GM12878 (cell line): ENCODE measurements at regions not wholly inside any gene's neighbourhood (a gene's known extent, or its start where the extent isn't known, plus 50 kb on each side); places are given as distances from the start of the nearest gene placed in this dataset.

Experiments
- EZH2 ChIP-seq: IDR thresholded peaks from 2 replicates; pipeline ENCODE4 v1.6.1; 2012; ENCODE audit warnings: low read depth, mild to moderate bottlenecking, control low read depth, inconsistent platforms, low read length, borderline replicate concordance; ENCODE audit not compliant: control insufficient read depth
- POLR2AphosphoS2 ChIP-seq: IDR thresholded peaks from 2 replicates; pipeline ENCODE4 v1.6.1; 2011; ENCODE audit warnings: low read depth, mild to moderate bottlenecking, low read length, improper control_type of control experiment, moderate library complexity

- no peak for TF ChIP-seq EZH2
- TF ChIP-seq POLR2AphosphoS2: no peak
These were observed 92.6 kb upstream of the KIF5B start for GRCh38 chr10:32148864-32149251.
